HEK293T (cell line): ENCODE measurements at regions not wholly inside any gene's neighbourhood (a gene's known extent, or its start where the extent isn't known, plus 50 kb on each side); places are given as distances from the start of the nearest gene placed in this dataset.

Experiments
- CTCF ChIA-PET: fragments of 350-600 bp; formaldehyde crosslinking; extraction: SDS; loops from one replicate; lab custom pipeline; 2021; ENCODE audit warnings: antibody characterized with exemption, inconsistent platforms; lab: Yijun Ruan, JAX
- POLR2A ChIA-PET: fragments of 350-600 bp; formaldehyde crosslinking; extraction: SDS; loops from one replicate; lab custom pipeline; 2020; ENCODE audit warnings: antibody characterized with exemption, inconsistent platforms; lab: Yijun Ruan, JAX
- DNase-seq: peaks from one replicate; pipeline ENCODE4 v3.0.0; 2012; ENCODE audit warnings: mixed read lengths; ENCODE audit errors: extremely low spot score
- ARNT ChIP-seq: fragments of 450-650 bp; IDR thresholded peaks from 2 replicates; pipeline ENCODE4 v1.6.1; 2017; ENCODE audit warnings: mild to moderate bottlenecking
- BHLHE40 ChIP-seq: fragments of 450-650 bp; IDR thresholded peaks from 2 replicates; pipeline ENCODE4 v1.6.1; 2016; ENCODE audit warnings: mild to moderate bottlenecking, moderate library complexity, borderline replicate concordance
- CTBP1 ChIP-seq: fragments of 450-650 bp; IDR thresholded peaks from 2 replicates; pipeline ENCODE4 v1.6.1; 2016; ENCODE audit warnings: borderline replicate concordance
- ELF4 ChIP-seq: fragments of 450-650 bp; IDR thresholded peaks from 2 replicates; pipeline ENCODE4 v1.6.1; 2017; ENCODE audit warnings: antibody characterized with exemption
- FOXA1 ChIP-seq: fragments of 450-650 bp; IDR thresholded peaks from 2 replicates; pipeline ENCODE4 v1.6.1; 2016; ENCODE audit warnings: mild to moderate bottlenecking
- FOXK2 ChIP-seq: fragments of 450-650 bp; IDR thresholded peaks from 2 replicates; pipeline ENCODE4 v1.6.1; 2016; ENCODE audit warnings: mild to moderate bottlenecking
- FOXM1 ChIP-seq: fragments of 450-650 bp; IDR thresholded peaks from 2 replicates; pipeline ENCODE4 v1.6.1; 2017; ENCODE audit warnings: mild to moderate bottlenecking, borderline replicate concordance
- HDGF ChIP-seq: fragments of 450-650 bp; IDR thresholded peaks from 2 replicates; pipeline ENCODE4 v1.6.1; 2017; ENCODE audit warnings: antibody characterized with exemption, borderline replicate concordance
- L3MBTL2 ChIP-seq: fragments of 450-650 bp; conservative IDR thresholded peaks from 2 replicates; pipeline ENCODE4 v1.6.1; 2016; ENCODE audit warnings: mild to moderate bottlenecking
- LEF1 ChIP-seq: fragments of 450-650 bp; IDR thresholded peaks from 2 replicates; pipeline ENCODE4 v1.6.1; 2017; ENCODE audit warnings: mild to moderate bottlenecking, borderline replicate concordance
- NFRKB ChIP-seq: fragments of 450-650 bp; IDR thresholded peaks from 2 replicates; pipeline ENCODE4 v1.6.1; 2016; ENCODE audit warnings: mild to moderate bottlenecking, moderate library complexity
- SP1 ChIP-seq: fragments of 450-650 bp; IDR thresholded peaks from 2 replicates; pipeline ENCODE4 v1.6.1; 2017
- SUZ12 ChIP-seq: fragments of 450-650 bp; IDR thresholded peaks from 2 replicates; pipeline ENCODE4 v1.6.1; 2016; ENCODE audit warnings: mild to moderate bottlenecking
- TARDBP ChIP-seq: fragments of 450-650 bp; IDR thresholded peaks from 2 replicates; pipeline ENCODE4 v1.6.1; 2016
- ZNF384 ChIP-seq: fragments of 450-650 bp; IDR thresholded peaks from 2 replicates; pipeline ENCODE4 v1.6.1; 2016
- TF ChIP-seq, protein P1 (sequence below): fragments of 450-650 bp; IDR thresholded peaks from 2 replicates; pipeline ENCODE4 v1.6.1; 2016

DNA sequence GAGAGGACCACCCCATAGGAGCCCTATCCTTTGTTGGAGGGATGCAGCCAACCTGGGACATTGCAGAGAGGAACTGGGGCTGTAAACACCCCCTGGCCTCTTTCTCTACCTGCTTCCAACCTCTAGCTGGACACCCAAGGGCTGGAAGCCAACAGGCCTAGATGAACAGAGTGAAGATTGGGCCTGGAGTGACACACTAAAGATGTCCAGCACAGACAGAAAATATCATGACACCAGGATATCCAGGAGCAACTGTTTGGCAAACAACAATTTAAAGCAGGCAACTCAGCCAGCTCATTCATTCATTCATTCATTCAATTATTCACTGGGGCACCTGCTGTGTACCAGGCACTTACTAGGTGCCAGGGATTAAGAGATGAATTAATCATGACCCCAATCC lies 125.0 kb upstream of the NCOR2 start:
- no peak for DNase-seq
- ChIA-PET POLR2A (no interaction called here), CTCF (no interaction called here)
- TF ChIP-seq SUZ12 = no peak
- TF ChIP-seq, protein P1, sequence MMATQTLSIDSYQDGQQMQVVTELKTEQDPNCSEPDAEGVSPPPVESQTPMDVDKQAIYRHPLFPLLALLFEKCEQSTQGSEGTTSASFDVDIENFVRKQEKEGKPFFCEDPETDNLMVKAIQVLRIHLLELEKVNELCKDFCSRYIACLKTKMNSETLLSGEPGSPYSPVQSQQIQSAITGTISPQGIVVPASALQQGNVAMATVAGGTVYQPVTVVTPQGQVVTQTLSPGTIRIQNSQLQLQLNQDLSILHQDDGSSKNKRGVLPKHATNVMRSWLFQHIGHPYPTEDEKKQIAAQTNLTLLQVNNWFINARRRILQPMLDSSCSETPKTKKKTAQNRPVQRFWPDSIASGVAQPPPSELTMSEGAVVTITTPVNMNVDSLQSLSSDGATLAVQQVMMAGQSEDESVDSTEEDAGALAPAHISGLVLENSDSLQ = no peak
- TF ChIP-seq ZNF384 = no peak
- TF ChIP-seq ARNT = no peak
- no peak for TF ChIP-seq TARDBP
- TF ChIP-seq L3MBTL2 = no peak
- TF ChIP-seq FOXK2 = no peak
- no peak for TF ChIP-seq FOXA1
- no peak for TF ChIP-seq LEF1
- no peak for TF ChIP-seq NFRKB
- TF ChIP-seq FOXM1 = no peak
- no peak for TF ChIP-seq ELF4
- no peak for TF ChIP-seq SP1
- no peak for TF ChIP-seq BHLHE40
- no peak for TF ChIP-seq HDGF
- no peak for TF ChIP-seq CTBP1

DNA sequence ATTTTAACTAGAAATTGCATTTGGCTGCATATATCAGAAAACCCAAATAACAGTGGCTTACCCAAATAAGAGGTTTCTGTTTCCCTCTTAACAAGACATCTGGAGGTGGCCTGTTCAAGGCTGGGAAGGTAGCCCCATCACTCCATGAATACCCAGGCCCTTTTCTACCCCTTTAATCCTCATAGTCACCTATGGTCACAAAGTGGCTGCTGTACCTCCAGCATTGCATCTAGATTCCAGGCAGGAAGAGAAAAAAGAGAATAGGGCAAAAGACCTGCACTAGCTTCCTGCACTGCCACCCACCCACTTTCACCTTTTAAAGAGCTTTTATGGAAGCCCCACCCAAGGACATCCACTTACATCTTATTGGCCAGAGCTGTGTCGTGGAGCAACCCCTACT lies 124.0 kb upstream of the NCOR2 start:
- ChIA-PET POLR2A (no interaction called here), CTCF (no interaction called here)
- TF ChIP-seq ZNF384 (no peak), CTBP1 (no peak), SP1 (no peak), FOXA1 (no peak)
- TF ChIP-seq, protein P1 = no peak
- no peak for DNase-seq

DNA sequence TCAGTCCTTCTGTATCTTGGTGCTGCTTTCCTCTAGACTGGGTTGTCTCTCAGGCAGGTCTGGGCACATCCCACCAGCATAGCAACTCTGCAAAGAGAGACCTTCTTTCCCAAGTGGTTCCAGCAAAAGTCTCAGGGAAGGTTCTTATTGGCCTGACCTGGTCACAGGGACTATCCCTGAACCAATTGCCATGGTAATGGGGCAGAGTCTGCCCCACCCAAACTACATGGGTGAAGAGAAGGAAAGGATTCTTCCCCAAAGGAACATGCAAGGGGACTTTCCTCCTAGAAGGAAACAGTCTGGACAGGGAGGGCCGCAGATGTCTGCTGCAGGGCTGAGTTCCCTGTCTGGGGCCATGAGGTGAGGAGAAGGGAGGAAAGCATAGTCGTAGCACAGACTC lies 122.2 kb upstream of the NCOR2 start:
- ChIA-PET POLR2A (no interaction called here), CTCF (no interaction called here)
- DNase-seq = no peak
- TF ChIP-seq ZNF384 (no peak), FOXA1 (no peak), NFRKB (no peak), SP1 (no peak), L3MBTL2 (no peak), BHLHE40 (no peak), TARDBP (no peak), HDGF (no peak), ARNT (no peak)

DNA sequence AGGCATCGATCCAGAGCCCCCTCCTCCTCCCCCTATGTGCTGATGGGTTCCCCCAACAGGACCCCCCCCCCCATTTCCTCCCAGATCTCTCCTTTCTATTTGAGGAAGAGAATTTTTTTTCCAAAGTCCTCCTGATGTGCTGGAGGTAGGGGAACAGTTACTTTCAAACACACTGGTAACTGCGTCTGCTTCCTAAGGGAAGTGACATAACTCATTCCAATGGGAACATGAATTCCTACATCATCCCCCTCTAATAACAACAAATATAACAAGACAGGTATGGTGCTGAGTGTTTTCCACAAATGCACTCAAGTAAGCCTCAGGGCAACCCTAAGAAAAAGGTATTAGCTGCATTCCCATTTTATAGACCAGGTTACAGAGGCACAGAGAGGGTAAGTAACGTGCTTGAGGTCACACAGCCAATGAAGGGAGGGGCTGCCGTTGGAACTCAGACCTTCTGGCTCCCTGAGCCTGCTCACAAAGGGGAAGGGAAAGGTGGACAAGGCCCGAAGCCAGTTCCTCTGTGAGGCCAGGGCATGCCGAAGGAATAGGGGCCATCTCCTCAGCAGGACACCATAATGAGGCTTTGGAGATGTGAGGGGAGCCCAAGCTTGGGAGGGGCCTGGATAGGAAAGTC lies 121.1 kb upstream of the NCOR2 start:
- ChIA-PET CTCF (interaction anchor here (0.6 kb wide), 1 partner anchor 22 kb away, joined by 3 read pairs; no protein-coding TSS in a partner anchor), POLR2A (no interaction called here)
- TF ChIP-seq CTBP1 (no peak), ELF4 (no peak), FOXM1 (no peak), SP1 (no peak), ARNT (no peak)
- no peak for DNase-seq

DNA sequence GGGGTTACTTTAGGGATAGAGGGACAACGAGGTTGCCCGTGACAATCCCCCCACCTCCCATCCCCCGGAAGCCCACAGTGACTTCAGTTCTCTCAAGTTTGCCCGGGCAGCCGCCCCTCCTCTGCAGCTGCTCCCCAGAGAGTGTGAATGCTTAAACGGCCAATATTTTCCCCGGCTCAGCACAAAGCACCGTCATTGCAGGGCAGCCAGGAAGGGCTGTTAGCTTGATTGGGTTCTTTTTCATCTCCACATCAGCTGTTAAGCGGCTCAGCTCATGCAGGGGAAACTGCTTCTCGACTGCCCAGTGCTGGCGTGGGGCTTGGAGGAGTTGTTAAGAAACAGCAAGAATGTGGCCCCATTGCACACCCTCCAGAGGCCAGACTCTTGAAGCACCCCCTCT lies 120.5 kb upstream of the NCOR2 start:
- POLR2A ChIA-PET = no interaction called here
- no peak for DNase-seq

DNA sequence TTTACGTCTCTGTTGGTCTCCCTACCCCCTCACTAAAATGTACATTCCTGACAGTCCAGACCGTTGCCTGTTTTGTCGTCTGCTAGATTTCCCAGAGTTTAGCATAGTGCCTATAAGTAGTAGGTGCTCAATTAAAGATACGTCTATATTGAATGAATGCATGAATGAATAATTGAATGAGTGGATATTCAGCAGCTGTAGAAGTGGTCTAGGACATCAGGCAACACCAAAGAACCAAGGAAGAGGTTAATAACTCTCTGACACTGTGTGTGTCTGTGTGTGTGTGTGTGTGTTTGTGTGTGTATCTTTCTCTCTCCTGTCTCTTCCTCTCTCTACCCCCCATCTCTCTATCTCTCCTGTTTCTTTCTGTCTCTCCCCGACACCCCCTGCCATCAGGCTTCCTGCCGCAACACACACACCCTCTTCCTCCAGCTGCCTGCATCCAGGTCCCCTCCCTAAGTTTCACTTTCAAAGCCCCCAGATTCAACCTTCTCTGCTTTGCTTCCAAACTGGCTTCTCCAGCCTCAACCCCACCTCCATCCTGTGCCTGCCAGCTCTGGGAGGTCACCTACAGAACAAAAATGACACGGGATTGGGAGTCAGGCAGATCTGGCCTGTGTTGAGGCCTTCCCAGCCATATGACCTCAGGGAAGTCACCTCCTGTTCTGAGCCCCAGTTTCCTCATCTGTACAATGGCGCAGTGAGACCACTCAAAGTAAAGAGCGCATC lies 119.9 kb upstream of the NCOR2 start:
- DNase-seq = no peak
- CTCF ChIA-PET = interaction anchor here (0.6 kb wide), 1 partner anchor 23 kb away, joined by 3 read pairs; no protein-coding TSS in a partner anchor
- POLR2A ChIA-PET = no interaction called here
- TF ChIP-seq NFRKB (no peak), LEF1 (no peak), TARDBP (no peak), CTBP1 (no peak), ELF4 (no peak), BHLHE40 (no peak), SP1 (no peak), FOXM1 (no peak), FOXK2 (no peak), ARNT (no peak), FOXA1 (no peak), L3MBTL2 (no peak), SUZ12 (no peak), HDGF (no peak)
- TF ChIP-seq, protein P1 = no peak

More for the DNA sequence above, 120.5 kb upstream of the NCOR2 start:
- CTCF ChIA-PET = interaction anchor here (0.6 kb wide), 1 partner anchor 23 kb away, joined by 3 read pairs; no protein-coding TSS in a partner anchor
- TF ChIP-seq NFRKB = no peak
- TF ChIP-seq FOXM1 = no peak
- TF ChIP-seq, protein P1 = no peak
- TF ChIP-seq FOXA1 = no peak
- TF ChIP-seq SP1 = no peak
- TF ChIP-seq TARDBP = no peak
- TF ChIP-seq ZNF384 = no peak
- TF ChIP-seq CTBP1 = no peak
- no peak for TF ChIP-seq FOXK2
- TF ChIP-seq L3MBTL2 = no peak
- TF ChIP-seq LEF1 = no peak
- TF ChIP-seq ELF4 = no peak
